ELR (cell line): ENCODE measurements at regions not wholly inside any gene's neighbourhood (a gene's known extent, or its start where the extent isn't known, plus 50 kb on each side); places are given as distances from the start of the nearest gene placed in this dataset.

ENCODE experiments used
- DNase-seq: peaks from one replicate; pipeline ENCODE4 v3.0.0-alpha.2; 2015; ENCODE audit warnings: low read depth

- DNase-seq: no peak
Measured at GRCh38 chr2:126827371-126827770, 71.3 kb upstream of the TEX51 start.

- DNase-seq: no peak
Measured at GRCh38 chr2:126828051-126828450, 70.6 kb upstream of the TEX51 start.

- DNase-seq: no peak
Measured at GRCh38 chr2:126828491-126828890, 70.2 kb upstream of the TEX51 start.

- DNase-seq: peak; percentile 33
Measured at GRCh38 chr2:126831234-126832005, 67.3 kb upstream of the TEX51 start.

- DNase-seq: no peak
Measured at GRCh38 chr2:126832014-126832413, 66.7 kb upstream of the TEX51 start.

GRCh38 chr2:126832757-126833156 is 65.9 kb upstream of the TEX51 start:
- no peak for DNase-seq

GRCh38 chr2:126834006-126834659 is 64.6 kb upstream of the TEX51 start:
- no peak for DNase-seq

- no peak for DNase-seq
Measured at GRCh38 chr2:126835261-126835660, 63.4 kb upstream of the TEX51 start.

GRCh38 chr2:126835831-126836230 is 62.9 kb upstream of the TEX51 start:
- no peak for DNase-seq

GRCh38 chr2:126836761-126837679 is 61.7 kb upstream of the TEX51 start:
- no peak for DNase-seq

GRCh38 chr2:126837966-126838715 is 60.5 kb upstream of the TEX51 start:
- no peak for DNase-seq

GRCh38 chr2:126838716-126838985 is 60.0 kb upstream of the TEX51 start:
- no peak for DNase-seq

GRCh38 chr2:126839796-126840195 is 58.9 kb upstream of the TEX51 start:
- DNase-seq: no peak

- no peak for DNase-seq
Measured at GRCh38 chr2:126843081-126843480, 55.6 kb upstream of the TEX51 start.

- DNase-seq: no peak
Measured at GRCh38 chr2:126846241-126846640, 52.4 kb upstream of the TEX51 start.
